Prostate gland (tissue), 2 donors: ENCODE measurements at regions not wholly inside any gene's neighbourhood (a gene's known extent, or its start where the extent isn't known, plus 50 kb on each side); places are given as distances from the start of the nearest gene placed in this dataset.

Experiments
- DNase-seq: peaks from one replicate; pipeline ENCODE4 v3.0.0-alpha.2; 2019; ENCODE audit warnings: low spot score
- H3K27ac ChIP-seq, 2 donors: fragments of 200-600 bp; sonication (generic); 2 replicates each; pipeline ENCODE4 v1.5.1; 2017 to 2019
- H3K27me3 ChIP-seq: fragments of 200-600 bp; sonication (generic); replicated peaks from 2 replicates; pipeline ENCODE4 v1.5.1; 2019; ENCODE audit not compliant: insufficient read depth
- H3K36me3 ChIP-seq, 2 donors: fragments of 200-600 bp; sonication (generic); 1 replicate in 1 of 2; 2 replicates in 1 of 2; pipeline versions ENCODE4 v1.5.1 to v1.8.1; 2017 to 2019
- H3K4me1 ChIP-seq: fragments of 200-600 bp; sonication (generic); replicated peaks from 2 replicates; pipeline ENCODE4 v1.5.1; 2019
- H3K4me3 ChIP-seq, 2 donors: fragments of 200-600 bp; sonication (generic); 2 replicates each; pipeline ENCODE4 v1.5.1; 2017 to 2019
- H3K9me3 ChIP-seq: fragments of 200-600 bp; sonication (generic); 2 replicates; pipeline ENCODE4 v1.5.1; 2017
- POLR2A ChIP-seq: fragments of 450-650 bp; IDR thresholded peaks from one replicate; pipeline ENCODE4 v1.6.1; 2016; ENCODE audit warnings: antibody characterized with exemption, mild to moderate bottlenecking
- POLR2AphosphoS5 ChIP-seq: sonication (generic); formaldehyde crosslinking; IDR thresholded peaks from one replicate; pipeline ENCODE4 v1.6.1; 2017; ENCODE audit warnings: antibody characterized with exemption
- WGBS: methylation state at CpG from one replicate; pipeline ENCODE4 v1.1.5; 2018; 5-methylcytosine and 5-hydroxymethylcytosine counted together
- intact Hi-C: fragments of 100-400 bp; cut with DNase I; formaldehyde crosslinking; loops from one replicate; pipeline ENCODE4 v1.14.2; 2022
- TF ChIP-seq, protein P1 (sequence below), 4 experiments: fragments of 200-600 bp in 2 of 4; fragments of 450-650 bp in 2 of 4; sonication (generic) in 2 of 4; IDR thresholded peaks; 1 replicate in 3 of 4; 2 replicates in 1 of 4; pipeline ENCODE4 v1.5.1; 2016 to 2019; ENCODE audit warnings: antibody characterized with exemption in 4 of 4, mild to moderate bottlenecking in 2 of 4, moderate library complexity in 2 of 4

DNA sequence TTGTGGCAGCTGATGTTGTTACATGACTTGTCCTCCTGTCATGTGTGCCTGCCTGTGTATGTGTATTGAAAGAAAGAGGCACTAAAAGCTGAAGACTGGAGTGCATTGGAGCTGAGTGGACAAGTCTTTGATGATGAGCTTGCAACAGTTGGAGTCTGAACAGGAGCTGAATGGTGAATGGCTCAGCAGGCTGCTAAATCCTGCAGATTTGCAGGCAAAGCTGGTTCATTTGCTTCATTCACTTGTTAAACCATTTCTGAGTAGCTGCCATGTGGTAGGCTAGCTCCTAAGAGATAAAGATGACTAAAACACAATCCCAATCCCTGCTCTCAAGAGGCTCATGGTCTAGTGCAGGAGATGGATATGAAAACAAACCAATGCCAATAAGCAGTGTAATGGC is 217.3 kb downstream of the CHRDL1 start:
- intact Hi-C loops = no loop called here

DNA sequence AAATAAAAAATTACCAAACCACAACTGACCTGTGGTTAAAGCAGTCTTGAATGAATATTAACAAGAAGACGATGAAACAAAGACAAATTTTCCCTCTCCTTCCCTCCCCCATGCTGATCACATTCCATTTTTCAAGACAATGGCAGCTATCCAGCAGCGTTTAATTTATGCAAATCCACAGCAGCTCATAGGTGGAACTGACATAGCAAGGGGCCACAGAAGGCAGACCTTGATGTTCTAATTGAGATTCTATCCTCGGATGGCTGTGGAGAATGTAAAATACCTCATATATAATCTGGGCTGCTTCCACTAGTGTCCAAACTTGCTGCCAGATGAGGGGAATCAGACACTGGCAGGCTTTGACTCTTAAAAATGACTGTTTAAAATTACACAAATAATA is 211.5 kb downstream of the CHRDL1 start:
- no peak for DNase-seq
- Histone ChIP-seq H3K27ac (no peak overlapping the region), H3K27me3 (no peaks in the 10 kb centered on the region), H3K36me3 (no peaks in the 10 kb centered on the region), H3K4me3 (no peak overlapping the region), H3K9me3 (no peaks in the 10 kb centered on the region), H3K4me1 (no peaks in the 10 kb centered on the region)
- intact Hi-C loops = no loop called here
- no peak for TF ChIP-seq POLR2AphosphoS5
- TF ChIP-seq, protein P1, sequence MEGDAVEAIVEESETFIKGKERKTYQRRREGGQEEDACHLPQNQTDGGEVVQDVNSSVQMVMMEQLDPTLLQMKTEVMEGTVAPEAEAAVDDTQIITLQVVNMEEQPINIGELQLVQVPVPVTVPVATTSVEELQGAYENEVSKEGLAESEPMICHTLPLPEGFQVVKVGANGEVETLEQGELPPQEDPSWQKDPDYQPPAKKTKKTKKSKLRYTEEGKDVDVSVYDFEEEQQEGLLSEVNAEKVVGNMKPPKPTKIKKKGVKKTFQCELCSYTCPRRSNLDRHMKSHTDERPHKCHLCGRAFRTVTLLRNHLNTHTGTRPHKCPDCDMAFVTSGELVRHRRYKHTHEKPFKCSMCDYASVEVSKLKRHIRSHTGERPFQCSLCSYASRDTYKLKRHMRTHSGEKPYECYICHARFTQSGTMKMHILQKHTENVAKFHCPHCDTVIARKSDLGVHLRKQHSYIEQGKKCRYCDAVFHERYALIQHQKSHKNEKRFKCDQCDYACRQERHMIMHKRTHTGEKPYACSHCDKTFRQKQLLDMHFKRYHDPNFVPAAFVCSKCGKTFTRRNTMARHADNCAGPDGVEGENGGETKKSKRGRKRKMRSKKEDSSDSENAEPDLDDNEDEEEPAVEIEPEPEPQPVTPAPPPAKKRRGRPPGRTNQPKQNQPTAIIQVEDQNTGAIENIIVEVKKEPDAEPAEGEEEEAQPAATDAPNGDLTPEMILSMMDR (IDR thresholded peaks at IDR 0.05) = no peak
- TF ChIP-seq POLR2A = no peak
- 27% methylated on average over 3 of the region's 3 CpGs for WGBS

More for the DNA sequence above, 217.3 kb downstream of the CHRDL1 start:
- no peak for DNase-seq
- H3K4me1 ChIP-seq = no peaks in the 10 kb centered on the region
- no peak overlapping the region for H3K27ac ChIP-seq
- TF ChIP-seq POLR2AphosphoS5 = no peak
- TF ChIP-seq POLR2A = no peak
- TF ChIP-seq, protein P1 (IDR thresholded peaks at IDR 0.05) = no peak
- H3K4me3 ChIP-seq = no peak overlapping the region
- H3K36me3 ChIP-seq = no peaks in the 10 kb centered on the region
- no peaks in the 10 kb centered on the region for H3K9me3 ChIP-seq
- H3K27me3 ChIP-seq = no peaks in the 10 kb centered on the region

DNA sequence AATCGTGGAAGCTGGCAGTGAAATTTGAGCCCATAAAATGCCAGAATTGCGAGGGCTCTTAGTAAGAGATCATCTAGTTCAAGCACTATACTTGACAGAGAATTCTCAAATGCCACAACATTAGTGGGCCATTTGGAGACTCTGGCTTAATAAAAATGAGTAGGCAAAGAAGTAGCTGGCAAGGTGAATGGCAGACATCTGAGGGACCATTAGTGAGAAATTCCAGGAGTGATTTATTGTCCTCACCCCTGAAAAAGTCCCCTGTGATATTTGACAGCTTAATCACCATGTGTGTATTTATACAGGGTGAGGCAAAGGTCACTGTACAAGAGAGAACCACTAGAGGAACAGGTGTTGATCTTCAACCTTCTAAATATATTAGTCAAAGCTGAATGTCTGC is 207.5 kb downstream of the CHRDL1 start:
- TF ChIP-seq POLR2AphosphoS5 = no peak
- no peak for TF ChIP-seq POLR2A
- TF ChIP-seq, protein P1 (IDR thresholded peaks at IDR 0.05) = no peak
- WGBS = 11% methylated on average over 2 of the region's 2 CpGs
- intact Hi-C loops = no loop called here

DNA sequence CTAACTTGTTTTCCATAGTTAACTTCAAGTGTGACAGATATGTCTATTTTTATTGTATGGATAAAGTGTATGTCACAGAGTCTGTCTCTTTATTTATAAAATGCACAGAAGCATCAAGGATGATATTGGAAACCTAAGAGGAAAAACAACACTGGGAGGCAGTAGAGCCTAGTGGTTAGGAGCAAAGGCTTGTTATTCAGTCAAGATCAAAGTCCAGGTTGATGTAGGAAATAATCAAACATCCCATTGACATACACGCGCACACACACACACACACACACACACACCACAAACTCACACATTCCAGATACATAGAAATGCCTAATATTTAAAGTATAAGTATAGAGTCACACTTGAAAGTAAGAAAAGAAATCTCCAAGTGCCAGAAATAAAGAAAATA is 206.8 kb downstream of the CHRDL1 start:
- no peaks in the 10 kb centered on the region for H3K4me1 ChIP-seq
- WGBS = 100% methylated on average over 2 of the region's 2 CpGs

More for the DNA sequence above, 207.5 kb downstream of the CHRDL1 start:
- no peaks in the 10 kb centered on the region for H3K9me3 ChIP-seq
- H3K4me3 ChIP-seq = no peak overlapping the region
- H3K27me3 ChIP-seq = no peaks in the 10 kb centered on the region
- H3K36me3 ChIP-seq = no peaks in the 10 kb centered on the region
- H3K27ac ChIP-seq = no peak overlapping the region
- no peaks in the 10 kb centered on the region for H3K4me1 ChIP-seq
- no peak for DNase-seq

DNA sequence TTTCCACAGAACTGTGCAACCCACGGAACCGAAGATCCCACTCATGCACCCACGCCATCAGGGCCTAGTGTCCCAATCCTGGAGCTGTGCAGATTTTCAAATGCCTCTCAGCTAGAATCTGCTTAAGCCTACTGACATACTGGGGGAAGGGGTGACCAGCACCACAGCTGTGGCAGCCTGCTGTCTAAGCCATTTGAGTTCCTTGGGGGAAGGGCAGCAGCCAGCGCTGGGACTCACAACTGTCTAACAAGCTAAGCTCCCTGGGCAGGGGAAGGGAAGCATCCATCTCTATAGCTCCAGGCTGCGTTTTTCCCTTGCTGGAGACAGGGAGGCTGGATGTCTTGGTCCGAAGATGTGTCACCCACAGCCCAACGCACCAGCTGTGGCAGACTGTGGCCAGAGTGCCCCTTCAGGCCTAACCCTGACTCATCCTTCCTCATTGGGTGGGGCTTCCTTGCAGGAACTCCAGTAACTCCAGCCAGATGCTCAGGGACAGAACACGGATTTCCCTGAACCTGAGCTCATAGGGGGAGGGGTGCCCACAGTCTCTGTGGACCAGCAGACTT is 194.8 kb downstream of the CHRDL1 start:
- Histone ChIP-seq H3K9me3 (no peaks in the 10 kb centered on the region), H3K27ac (no peak overlapping the region), H3K4me3 (no peak overlapping the region), H3K4me1 (no peaks in the 10 kb centered on the region), H3K36me3 (no peaks in the 10 kb centered on the region), H3K27me3 (no peaks in the 10 kb centered on the region)
- 83% methylated on average over 5 of the region's 8 CpGs for WGBS
- TF ChIP-seq, protein P1 (IDR thresholded peaks at IDR 0.05) = no peak
- no peak for TF ChIP-seq POLR2A
- TF ChIP-seq POLR2AphosphoS5 = no peak
- DNase-seq = no peak
- intact Hi-C loops = no loop called here

More for the DNA sequence above, 206.8 kb downstream of the CHRDL1 start:
- Histone ChIP-seq H3K27ac (no peak overlapping the region), H3K27me3 (no peaks in the 10 kb centered on the region), H3K9me3 (no peaks in the 10 kb centered on the region), H3K36me3 (no peaks in the 10 kb centered on the region), H3K4me3 (no peak overlapping the region)
- DNase-seq = no peak
- no peak for TF ChIP-seq POLR2A
- TF ChIP-seq POLR2AphosphoS5 = no peak
- TF ChIP-seq, protein P1 (IDR thresholded peaks at IDR 0.05) = no peak
- intact Hi-C loops = no loop called here
